ENCODE measurements at regions not wholly inside any gene's neighbourhood (a gene's known extent, or its start where the extent isn't known, plus 50 kb on each side); places are given as distances from the start of the nearest gene placed in this dataset.
"Not testable (repeated sequence)": the region's sequence is repeated elsewhere in the genome, so short reads cannot be mapped to it uniquely, and the experiment has no call there.

- in situ Hi-C loops (cut with HindIII; ENCODE audit: low pct_ligation_motif_present, low pct_unique_long_range_greater_than_20kb, low sequenced_read_pairs), result no loop called here
These were observed 145.9 kb upstream of the NEBL start for GRCh38 chr10:21043044-21043443.

GRCh38 chr10:21042536-21042935, 145.4 kb upstream of the NEBL start:
- no peak for DNase-seq
- in situ Hi-C loops (cut with HindIII; ENCODE audit: low pct_ligation_motif_present, low pct_unique_long_range_greater_than_20kb, low sequenced_read_pairs), result no loop called here

More at GRCh38 chr10:21043044-21043443, 145.9 kb upstream of the NEBL start:
- no peak for DNase-seq

GRCh38 chr10:21041763-21042458, 144.8 kb upstream of the NEBL start:
- in situ Hi-C loops (cut with HindIII; ENCODE audit: low pct_ligation_motif_present, low pct_unique_long_range_greater_than_20kb, low sequenced_read_pairs), result no loop called here
- DNase-seq, result no peak

- in situ Hi-C loops (cut with HindIII; ENCODE audit: low pct_ligation_motif_present, low pct_unique_long_range_greater_than_20kb, low sequenced_read_pairs), result no loop called here
These were observed 142.6 kb upstream of the NEBL start for GRCh38 chr10:21039721-21040120.

GRCh38 chr10:21036757-21037156, 139.6 kb upstream of the NEBL start:
- in situ Hi-C loops (cut with HindIII; ENCODE audit: low pct_ligation_motif_present, low pct_unique_long_range_greater_than_20kb, low sequenced_read_pairs), result no loop called here
- DNase-seq, result no peak

More at GRCh38 chr10:21039721-21040120, 142.6 kb upstream of the NEBL start:
- DNase-seq, result no peak

GRCh38 chr10:21034770-21035169, 137.7 kb upstream of the NEBL start:
- DNase-seq; in situ Hi-C loops (cut with HindIII; ENCODE audit: low pct_ligation_motif_present, low pct_unique_long_range_greater_than_20kb, low sequenced_read_pairs): not testable (repeated sequence)

- in situ Hi-C loops (cut with HindIII; ENCODE audit: low pct_ligation_motif_present, low pct_unique_long_range_greater_than_20kb, low sequenced_read_pairs), result no loop called here
- no peak for DNase-seq
These were observed 137.1 kb upstream of the NEBL start for GRCh38 chr10:21034241-21034640.

- in situ Hi-C loops (cut with HindIII; ENCODE audit: low pct_ligation_motif_present, low pct_unique_long_range_greater_than_20kb, low sequenced_read_pairs), result no loop called here
These were observed 135.6 kb upstream of the NEBL start for GRCh38 chr10:21032587-21033319.

GRCh38 chr10:21031232-21031795, 134.2 kb upstream of the NEBL start:
- in situ Hi-C loops (cut with HindIII; ENCODE audit: low pct_ligation_motif_present, low pct_unique_long_range_greater_than_20kb, low sequenced_read_pairs), result no loop called here

More at GRCh38 chr10:21032587-21033319, 135.6 kb upstream of the NEBL start:
- DNase-seq, result no peak

GRCh38 chr10:21030091-21030490, 133.0 kb upstream of the NEBL start:
- in situ Hi-C loops (cut with HindIII; ENCODE audit: low pct_ligation_motif_present, low pct_unique_long_range_greater_than_20kb, low sequenced_read_pairs), result no loop called here
- peak; percentile 22 for DNase-seq

More at GRCh38 chr10:21031232-21031795, 134.2 kb upstream of the NEBL start:
- no peak for DNase-seq

- DNase-seq, result no peak
- in situ Hi-C loops (cut with HindIII; ENCODE audit: low pct_ligation_motif_present, low pct_unique_long_range_greater_than_20kb, low sequenced_read_pairs), result no loop called here
These were observed 125.7 kb upstream of the NEBL start for GRCh38 chr10:21022821-21023220.

- in situ Hi-C loops (cut with HindIII; ENCODE audit: low pct_ligation_motif_present, low pct_unique_long_range_greater_than_20kb, low sequenced_read_pairs), result no loop called here
- no peak for DNase-seq
These were observed 124.9 kb upstream of the NEBL start for GRCh38 chr10:21021843-21022594.

GRCh38 chr10:21021231-21021630, 124.1 kb upstream of the NEBL start:
- in situ Hi-C loops (cut with HindIII; ENCODE audit: low pct_ligation_motif_present, low pct_unique_long_range_greater_than_20kb, low sequenced_read_pairs), result no loop called here

GRCh38 chr10:21020545-21020944, 123.4 kb upstream of the NEBL start:
- peak; percentile 29 for DNase-seq
- in situ Hi-C loops (cut with HindIII; ENCODE audit: low pct_ligation_motif_present, low pct_unique_long_range_greater_than_20kb, low sequenced_read_pairs), result no loop called here

More at GRCh38 chr10:21021231-21021630, 124.1 kb upstream of the NEBL start:
- DNase-seq, result no peak

- in situ Hi-C loops (cut with HindIII; ENCODE audit: low pct_ligation_motif_present, low pct_unique_long_range_greater_than_20kb, low sequenced_read_pairs), result no loop called here
- DNase-seq, result no peak
These were observed 122.3 kb upstream of the NEBL start for GRCh38 chr10:21019436-21019835.

- no peak for DNase-seq
- in situ Hi-C loops (cut with HindIII; ENCODE audit: low pct_ligation_motif_present, low pct_unique_long_range_greater_than_20kb, low sequenced_read_pairs), result no loop called here
These were observed 118.7 kb upstream of the NEBL start for GRCh38 chr10:21015851-21016250.

- no peak for DNase-seq
- in situ Hi-C loops (cut with HindIII; ENCODE audit: low pct_ligation_motif_present, low pct_unique_long_range_greater_than_20kb, low sequenced_read_pairs), result no loop called here
These were observed 117.0 kb upstream of the NEBL start for GRCh38 chr10:21014141-21014540.

GRCh38 chr10:21011433-21012018, 114.4 kb upstream of the NEBL start:
- in situ Hi-C loops (cut with HindIII; ENCODE audit: low pct_ligation_motif_present, low pct_unique_long_range_greater_than_20kb, low sequenced_read_pairs), result no loop called here
- no peak for DNase-seq

GRCh38 chr10:21010615-21011014, 113.5 kb upstream of the NEBL start:
- DNase-seq, result no peak
- in situ Hi-C loops (cut with HindIII; ENCODE audit: low pct_ligation_motif_present, low pct_unique_long_range_greater_than_20kb, low sequenced_read_pairs), result no loop called here

All from ACHN (cell line).